ENCODE measurements at regions not wholly inside any gene's neighbourhood (a gene's known extent, or its start where the extent isn't known, plus 50 kb on each side); places are given as distances from the start of the nearest gene placed in this dataset.

GRCh38 chr6:137291441-137291840, 72.3 kb upstream of the IFNGR1 start:
- peak in 1 of 2 donors; percentile 73 for DNase-seq (ENCODE audit: low spot score in 2 of 2)
- 26% methylated on average over 3 of the region's 3 CpGs for WGBS, 2 donors
- Histone ChIP-seq H3K4me3 (no peak overlapping the region), H3K36me3 (no peaks in the 10 kb centered on the region), H3K9me3 (no peaks in the 10 kb centered on the region), H3K4me1 (peaks cover 0 to 13% (median 0%) of the 10 kb centered on the region in 4 donors), H3K27ac (no peak overlapping the region), H3K27me3 (no peaks in the 10 kb centered on the region)
- TF ChIP-seq CTCF (IDR thresholded peaks at IDR 0.05) (no peak), EP300 (IDR thresholded peaks at IDR 0.05) (peak in 1 of 2 donors; percentile 76)

GRCh38 chr6:137290601-137291261, 71.5 kb upstream of the IFNGR1 start:
- no peaks in the 10 kb centered on the region for H3K36me3 ChIP-seq
- WGBS, 2 donors: 69 to 76% methylated on average over 5 of the region's 5 CpGs

GRCh38 chr6:137286916-137287315, 67.7 kb upstream of the IFNGR1 start:
- TF ChIP-seq EP300 (IDR thresholded peaks at IDR 0.05) (no peak), POLR2A (IDR thresholded peaks at IDR 0.05) (no peak), CTCF (IDR thresholded peaks at IDR 0.05) (no peak)
- 82 to 88% methylated on average over 1 of the region's 1 CpG for WGBS, 2 donors
- H3K27ac ChIP-seq: no peak overlapping the region
- H3K4me3 ChIP-seq: no peak overlapping the region
- H3K36me3 ChIP-seq: no peaks in the 10 kb centered on the region
- no peaks in the 10 kb centered on the region for H3K9me3 ChIP-seq
- no peak for DNase-seq (ENCODE audit: low spot score in 2 of 2)
- H3K4me1 ChIP-seq: peaks cover 0 to 13% (median 0%) of the 10 kb centered on the region in 4 donors
- no peaks in the 10 kb centered on the region for H3K27me3 ChIP-seq

More at GRCh38 chr6:137290601-137291261, 71.5 kb upstream of the IFNGR1 start:
- no peaks in the 10 kb centered on the region for H3K27me3 ChIP-seq
- H3K9me3 ChIP-seq: no peaks in the 10 kb centered on the region
- H3K27ac ChIP-seq: no peak overlapping the region
- H3K4me1 ChIP-seq: peaks cover 0 to 13% (median 0%) of the 10 kb centered on the region in 4 donors
- TF ChIP-seq EP300 (IDR thresholded peaks at IDR 0.05): no peak
- TF ChIP-seq POLR2A (IDR thresholded peaks at IDR 0.05): no peak
- no peak for DNase-seq (ENCODE audit: low spot score in 2 of 2)
- no peak overlapping the region for H3K4me3 ChIP-seq

- H3K36me3 ChIP-seq: no peaks in the 10 kb centered on the region
- WGBS, 2 donors: 83 to 84% methylated on average over 1 of the region's 1 CpG
- TF ChIP-seq CTCF (IDR thresholded peaks at IDR 0.05) (no peak), EP300 (IDR thresholded peaks at IDR 0.05) (no peak), POLR2A (IDR thresholded peaks at IDR 0.05) (no peak)
These were observed 67.2 kb upstream of the IFNGR1 start for GRCh38 chr6:137286368-137286767.

GRCh38 chr6:137284811-137285110, 65.6 kb upstream of the IFNGR1 start:
- Histone ChIP-seq H3K27ac (no peak overlapping the region), H3K27me3 (no peaks in the 10 kb centered on the region), H3K9me3 (no peaks in the 10 kb centered on the region), H3K36me3 (no peaks in the 10 kb centered on the region), H3K4me1 (no peaks in the 10 kb centered on the region), H3K4me3 (no peak overlapping the region)
- TF ChIP-seq POLR2A (IDR thresholded peaks at IDR 0.05) (no peak), EP300 (IDR thresholded peaks at IDR 0.05) (no peak), CTCF (IDR thresholded peaks at IDR 0.05) (no peak)
- no peak for DNase-seq (ENCODE audit: low spot score in 2 of 2)

More at GRCh38 chr6:137286368-137286767, 67.2 kb upstream of the IFNGR1 start:
- no peaks in the 10 kb centered on the region for H3K9me3 ChIP-seq
- no peak overlapping the region for H3K4me3 ChIP-seq
- H3K27ac ChIP-seq: no peak overlapping the region
- H3K4me1 ChIP-seq: peaks cover 0 to 7% (median 0%) of the 10 kb centered on the region in 4 donors
- DNase-seq (ENCODE audit: low spot score in 2 of 2): no peak
- no peaks in the 10 kb centered on the region for H3K27me3 ChIP-seq

All from tibial nerve (tissue), 4 donors.